ENCODE measurements at regions not wholly inside any gene's neighbourhood (a gene's known extent, or its start where the extent isn't known, plus 50 kb on each side); places are given as distances from the start of the nearest gene placed in this dataset.
"Not testable (repeated sequence)": the region's sequence is repeated elsewhere in the genome, so short reads cannot be mapped to it uniquely, and the experiment has no call there.

DNA sequence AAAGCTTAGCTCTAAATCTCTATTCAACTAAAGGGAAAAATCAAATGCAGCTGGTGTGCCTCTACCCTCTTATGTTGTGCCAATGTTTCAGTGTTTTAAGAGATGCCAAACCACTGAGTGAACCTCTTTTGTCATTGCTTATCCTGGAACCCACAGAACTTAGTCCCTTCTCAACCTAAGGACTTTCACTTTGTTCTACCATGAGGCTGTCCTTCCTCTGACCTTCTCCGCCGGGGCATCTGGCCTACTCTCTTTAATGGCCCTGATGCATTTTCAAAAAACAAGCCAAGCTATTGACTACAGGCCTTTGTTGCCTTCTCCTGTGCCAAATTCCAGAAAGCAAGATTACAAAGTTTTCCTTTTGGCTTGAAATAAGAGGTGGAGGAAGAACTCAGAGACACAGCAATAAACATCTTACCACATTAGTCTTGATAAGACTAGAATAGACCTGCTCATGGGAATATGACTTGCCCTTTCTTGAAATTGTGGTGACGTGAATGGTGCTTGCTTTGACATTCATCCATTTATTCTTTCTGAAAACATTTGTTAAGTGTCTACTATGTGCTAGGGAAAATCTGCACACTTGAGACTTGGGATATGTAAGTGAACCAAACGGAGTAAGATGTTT is 253.2 kb upstream of the SMIM30 start:
- no peak for DNase-seq

GRCh38 chr7:113370910-113371309 is 252.6 kb upstream of the SMIM30 start:
- no peak for DNase-seq

GRCh38 chr7:113368256-113368655 is 249.9 kb upstream of the SMIM30 start:
- no peak for DNase-seq

DNA sequence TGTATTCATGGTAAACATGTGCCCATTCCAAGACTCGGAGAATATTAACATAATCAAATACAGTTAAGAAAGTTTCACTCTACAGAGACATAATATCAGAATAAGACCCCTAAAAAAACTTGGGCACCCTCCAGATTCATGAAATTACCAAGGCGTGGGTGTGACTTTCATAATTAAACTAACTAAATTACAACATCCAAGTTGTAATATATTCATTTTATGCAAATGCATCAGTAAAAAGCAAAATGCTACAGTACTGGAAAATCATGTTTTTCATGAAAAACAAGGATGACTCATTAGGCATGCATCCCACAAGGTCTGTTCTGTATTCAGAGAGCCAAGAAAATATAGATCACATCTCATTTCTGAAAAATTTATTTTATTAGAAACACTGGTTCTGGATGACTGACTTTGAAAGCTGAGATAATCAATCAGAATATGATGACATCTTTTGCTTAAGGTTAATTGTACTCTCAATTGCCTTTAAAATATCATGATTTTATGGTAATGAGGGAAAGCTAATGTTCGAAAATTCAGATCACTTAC is 248.8 kb upstream of the SMIM30 start:
- no peak for DNase-seq

DNA sequence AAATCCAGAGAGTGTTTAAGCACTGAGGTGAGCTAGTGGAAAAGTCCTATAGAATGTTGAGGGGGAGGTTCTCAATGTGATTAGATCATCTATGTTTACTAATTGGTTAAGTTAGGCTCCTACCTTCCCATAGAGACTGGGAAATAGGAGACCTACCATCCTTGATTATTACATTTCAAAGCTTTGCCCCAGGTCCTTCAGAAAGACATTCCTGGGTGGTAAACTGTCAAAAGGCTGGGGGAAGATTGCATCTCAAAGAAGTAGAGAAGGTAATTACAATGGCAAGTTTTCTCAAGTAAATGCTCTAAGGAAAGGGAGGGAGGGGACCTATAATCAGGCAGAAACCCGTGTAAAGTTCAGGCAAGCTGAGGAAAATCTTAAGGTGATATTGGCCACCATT is 247.8 kb upstream of the SMIM30 start:
- no peak for DNase-seq

DNA sequence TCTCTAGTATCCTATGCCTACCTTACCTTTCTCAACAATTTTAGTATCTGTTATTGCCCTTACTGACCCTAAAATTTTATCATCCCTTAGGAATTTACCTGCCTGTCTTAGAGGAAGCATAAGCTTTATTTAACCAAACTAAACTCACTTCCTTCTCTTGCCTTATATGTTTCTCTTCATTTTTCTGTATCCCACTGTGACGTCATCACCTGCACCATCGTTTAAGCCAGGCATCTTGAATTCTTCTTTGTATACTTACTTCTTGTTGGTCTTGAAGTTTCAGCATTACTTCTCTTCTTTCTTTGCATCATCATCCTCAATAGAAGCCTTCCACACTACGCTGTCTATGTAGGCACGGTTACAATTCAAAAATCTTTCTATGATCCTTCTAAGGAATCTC is 231.0 kb upstream of the SMIM30 start:
- DNase-seq = no peak

DNA sequence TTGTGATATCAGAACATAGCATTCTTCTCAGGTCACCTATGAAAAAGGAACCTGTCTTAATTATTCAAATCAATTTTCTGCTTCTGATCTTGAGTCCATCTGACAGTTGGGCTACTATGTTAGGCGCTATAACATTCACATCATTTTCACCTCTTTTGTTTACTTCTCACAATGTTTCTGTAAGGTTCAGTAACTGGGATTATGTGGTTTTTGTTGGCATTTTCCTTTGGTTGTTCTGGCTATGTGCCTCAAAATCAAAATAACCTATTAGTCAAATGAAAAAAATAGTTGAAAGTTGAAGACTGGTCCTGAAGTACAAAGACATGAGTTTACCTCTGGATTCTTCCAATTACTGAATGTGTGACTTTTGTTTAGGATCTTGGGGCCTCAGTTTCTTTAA is 221.3 kb upstream of the SMIM30 start:
- no peak for DNase-seq

DNA sequence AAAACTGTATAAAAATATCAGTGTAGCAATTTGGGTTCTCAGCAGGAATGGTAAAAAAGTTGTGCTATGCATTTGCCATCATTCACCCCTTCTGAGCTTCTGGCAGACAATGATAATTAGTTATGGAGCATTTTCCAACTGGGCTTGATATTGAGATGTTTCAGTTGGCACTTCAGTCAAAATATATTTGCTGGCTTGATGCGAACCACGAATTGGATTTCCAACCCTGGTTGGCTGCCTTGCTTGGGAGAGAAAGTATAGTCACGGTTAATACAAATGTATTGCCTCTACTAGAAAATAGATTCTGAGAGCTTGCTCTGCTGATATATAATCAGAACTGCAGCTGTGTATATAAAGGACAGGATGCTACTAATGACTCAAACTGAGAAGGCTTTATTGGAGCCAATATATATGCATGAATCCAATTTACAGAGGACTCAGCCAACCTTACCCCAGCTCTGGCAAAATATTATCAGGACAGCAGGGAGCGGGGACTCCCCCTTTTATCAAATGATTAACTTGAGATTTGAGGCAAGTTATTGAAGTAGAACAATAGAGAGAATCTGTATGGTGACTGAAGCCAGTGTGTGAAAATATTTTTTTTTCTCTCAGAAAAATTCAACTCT is 219.8 kb upstream of the SMIM30 start:
- no peak for DNase-seq

DNA sequence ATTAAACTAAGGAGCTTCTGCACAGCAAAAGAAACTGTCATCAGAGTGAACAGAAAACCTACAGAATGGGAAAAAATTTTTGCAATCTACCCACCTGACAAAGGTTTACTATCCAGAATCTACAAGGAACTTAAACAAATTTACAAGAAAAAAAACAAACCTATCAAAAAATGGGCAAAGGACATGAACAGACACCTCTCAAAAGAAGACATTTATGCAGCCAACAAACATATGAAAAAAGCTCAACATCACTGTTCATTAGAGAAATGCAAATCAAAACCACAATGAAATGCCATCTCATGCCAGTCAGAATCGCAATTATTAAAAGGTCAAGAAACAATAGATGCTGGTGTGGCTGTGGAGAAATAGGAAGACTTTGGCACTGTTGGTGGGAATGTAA is 218.5 kb upstream of the SMIM30 start:
- not testable (repeated sequence) for DNase-seq

DNA sequence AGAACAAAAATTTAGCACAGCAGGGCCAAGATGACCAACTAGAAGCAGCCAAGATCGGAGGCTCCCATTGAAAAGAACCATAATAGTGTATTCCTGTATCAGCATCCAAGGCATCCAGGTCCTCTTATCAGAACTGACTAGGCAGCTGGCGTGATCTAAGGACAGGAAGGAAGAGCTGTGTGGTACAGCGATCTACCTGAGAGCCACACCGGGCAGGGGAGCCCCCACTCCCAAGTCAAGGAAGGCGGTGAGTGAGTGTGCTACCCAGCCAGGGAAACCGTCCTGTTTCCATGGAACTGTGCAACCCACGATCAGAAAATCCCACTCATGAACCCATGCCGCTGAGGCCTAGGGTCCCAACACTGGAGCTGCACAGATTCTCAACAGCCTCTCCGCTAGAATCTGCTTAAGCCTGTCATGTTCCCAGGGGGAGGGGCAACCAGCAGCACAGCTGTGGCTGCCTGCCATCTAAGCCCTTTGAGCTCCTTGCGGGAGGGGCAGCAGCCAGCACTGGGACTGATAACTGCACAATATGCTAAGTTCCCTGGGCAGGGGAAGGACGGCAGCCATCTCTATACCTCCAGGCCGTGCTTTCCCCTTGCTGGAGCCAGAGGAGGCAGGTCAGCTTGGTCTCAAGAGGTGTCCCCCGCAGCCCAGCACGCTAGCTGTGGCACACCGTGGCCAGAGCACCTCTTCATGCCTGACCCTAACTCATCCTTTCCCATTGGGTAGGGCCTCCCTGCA is 213.0 kb upstream of the SMIM30 start:
- no peak for DNase-seq

DNA sequence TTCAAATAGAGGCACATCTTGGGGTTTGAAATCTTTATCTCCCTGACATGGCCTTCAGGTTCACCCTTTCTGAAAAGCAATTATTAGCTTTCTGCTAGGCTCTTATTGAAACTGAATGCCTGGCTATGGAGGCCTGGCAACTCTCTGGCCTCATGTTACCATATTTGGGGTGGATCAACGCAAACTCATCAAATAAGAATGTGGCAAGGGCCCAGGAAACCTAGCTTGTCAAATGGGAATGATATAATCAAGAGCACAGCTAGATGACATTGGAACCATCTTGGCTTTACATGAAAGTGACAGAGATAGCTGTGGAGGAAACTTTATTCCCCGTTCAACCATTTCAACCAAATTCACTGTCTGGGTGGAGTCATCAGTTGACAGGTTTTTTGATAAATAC is 202.8 kb upstream of the SMIM30 start:
- DNase-seq = no peak

DNA sequence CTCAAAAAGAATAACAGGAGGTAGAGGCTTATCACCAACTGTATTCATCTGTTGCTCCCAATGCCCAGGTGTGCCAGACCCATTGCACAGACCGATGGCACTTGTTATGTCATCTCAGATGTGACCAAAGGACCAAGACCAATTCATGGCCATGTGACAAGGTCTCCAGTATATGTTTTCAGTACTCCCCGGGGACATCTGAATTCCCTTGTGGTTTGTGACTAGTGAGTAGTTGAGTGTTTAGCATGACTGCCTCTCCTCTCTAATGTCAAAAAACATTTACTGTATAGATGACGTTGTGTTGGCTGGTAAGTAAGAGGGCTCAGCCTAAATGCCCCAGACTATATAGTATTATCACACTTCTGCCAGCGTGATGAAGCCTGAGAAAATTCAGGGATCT is 202.1 kb upstream of the SMIM30 start:
- no peak for DNase-seq

GRCh38 chr7:113314594-113314993 is 196.2 kb upstream of the SMIM30 start:
- DNase-seq = no peak

- DNase-seq = no peak
Observed at GRCh38 chr7:113308399-113308798, 190.0 kb upstream of the SMIM30 start.

DNA sequence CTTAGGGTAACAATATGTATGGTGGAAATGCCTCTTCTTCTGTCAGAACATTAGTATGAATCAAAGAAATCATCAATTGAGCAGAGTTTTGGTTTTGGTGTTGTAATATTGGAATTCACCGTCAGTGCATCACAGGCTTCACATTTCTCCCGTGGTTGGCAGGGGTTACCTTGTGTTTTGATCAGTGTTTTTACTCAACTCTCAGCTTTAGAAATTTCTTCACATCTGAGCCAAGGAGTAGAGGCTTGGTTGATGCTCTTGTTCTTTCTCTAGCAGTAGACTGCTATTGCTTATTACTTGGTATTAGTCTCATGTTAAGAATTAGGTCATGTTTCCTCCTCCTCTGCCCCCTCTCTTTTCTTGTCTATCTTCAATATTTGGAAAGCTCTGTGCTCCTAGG is 188.8 kb upstream of the SMIM30 start:
- DNase-seq = peak; percentile 23

DNA sequence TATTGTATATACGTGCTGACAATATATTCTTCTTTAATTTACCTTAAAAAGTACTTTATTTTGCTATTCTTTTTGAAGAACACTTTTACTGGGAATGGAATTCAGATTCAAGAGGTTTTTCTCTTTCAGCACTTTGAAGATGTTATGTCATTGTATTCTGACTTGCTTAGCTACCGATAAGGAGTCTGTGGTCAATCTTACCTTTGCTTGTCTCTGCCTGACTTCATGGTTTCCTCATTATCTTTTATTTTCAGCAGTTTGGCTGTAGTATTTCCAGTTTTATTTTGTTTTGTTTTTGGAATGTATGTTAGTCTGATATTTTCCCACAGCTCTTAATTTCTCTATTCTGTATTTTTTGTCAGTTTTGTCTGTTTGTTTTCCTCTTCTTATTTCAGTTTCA is 187.9 kb upstream of the SMIM30 start:
- no peak for DNase-seq

DNA sequence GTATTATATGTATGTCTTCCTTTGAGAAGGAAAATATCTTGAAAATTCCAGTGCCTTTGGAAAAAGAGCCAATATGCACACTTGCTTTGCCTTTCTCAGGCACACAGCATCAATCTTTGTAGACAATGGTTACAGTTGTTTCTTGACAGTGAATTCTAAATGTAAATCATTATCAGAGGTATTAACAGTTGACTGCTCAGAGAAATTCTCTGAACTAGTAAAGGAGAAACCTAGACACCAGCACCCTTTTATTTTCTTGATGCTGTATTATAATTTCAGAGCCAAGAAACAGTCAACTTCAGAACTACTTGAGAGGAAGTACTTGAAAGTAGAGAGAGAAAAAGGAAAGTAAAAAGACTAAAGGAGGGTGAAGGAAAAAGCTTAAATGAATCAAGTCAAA is 185.8 kb upstream of the SMIM30 start:
- no peak for DNase-seq

DNA sequence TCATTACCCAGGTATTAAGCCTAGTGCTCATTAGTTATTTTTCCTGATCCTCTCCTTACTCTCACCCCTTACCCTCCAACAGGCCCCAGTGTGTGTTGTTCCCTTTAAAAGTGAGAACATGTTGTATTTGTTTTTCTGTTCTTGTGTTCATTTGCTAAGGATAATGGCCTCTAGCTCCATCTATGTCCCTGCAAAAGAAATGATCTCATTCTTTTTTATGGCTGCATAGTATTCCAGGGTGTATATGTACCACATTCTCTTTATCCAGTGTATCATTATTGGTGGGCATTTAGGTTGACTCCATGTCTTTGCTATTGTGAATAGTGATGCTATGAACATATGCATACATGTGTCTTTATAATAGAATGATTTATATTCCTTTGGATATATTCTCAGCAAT is 185.0 kb upstream of the SMIM30 start:
- not testable (repeated sequence) for DNase-seq

DNA sequence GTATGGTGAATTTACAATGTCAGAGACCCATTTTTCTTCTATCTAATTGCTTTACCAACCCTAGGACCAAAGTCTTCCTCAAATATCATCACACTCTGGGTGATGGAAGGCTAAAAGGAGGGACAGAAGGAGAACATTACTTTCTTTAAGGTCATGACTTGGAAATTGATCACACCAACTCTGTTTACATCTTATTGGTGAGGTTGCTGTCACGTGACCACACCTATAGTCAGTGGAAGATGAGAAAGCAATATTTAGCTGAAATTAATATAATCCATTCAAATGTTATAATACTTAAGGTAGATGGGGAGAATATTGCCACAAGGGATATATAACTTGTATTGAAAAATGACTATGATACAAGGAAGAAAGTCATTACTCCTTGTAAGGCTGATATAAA is 183.6 kb upstream of the SMIM30 start:
- DNase-seq = no peak

GRCh38 chr7:113301141-113301540 is 182.8 kb upstream of the SMIM30 start:
- DNase-seq = no peak

- DNase-seq = no peak
Observed at GRCh38 chr7:113299748-113300147, 181.4 kb upstream of the SMIM30 start.

DNA sequence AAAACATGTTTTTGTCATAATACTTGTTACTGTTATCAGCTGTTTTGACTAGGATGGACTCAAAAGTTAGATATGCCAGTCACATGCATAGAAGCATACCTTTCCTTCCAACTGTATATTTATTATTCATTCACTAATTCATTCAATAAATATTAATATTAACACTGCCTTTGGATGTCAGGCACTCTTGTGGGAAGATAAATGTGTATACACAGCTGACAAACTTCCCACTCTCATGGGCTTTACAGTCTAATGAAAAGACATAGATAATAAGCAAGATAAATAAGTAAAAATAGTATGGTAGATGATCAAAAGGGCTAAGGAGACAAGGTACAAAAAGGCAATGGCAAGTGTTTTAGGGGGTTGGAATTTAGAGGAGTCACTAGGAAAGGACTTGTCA is 180.1 kb upstream of the SMIM30 start:
- DNase-seq = no peak

DNA sequence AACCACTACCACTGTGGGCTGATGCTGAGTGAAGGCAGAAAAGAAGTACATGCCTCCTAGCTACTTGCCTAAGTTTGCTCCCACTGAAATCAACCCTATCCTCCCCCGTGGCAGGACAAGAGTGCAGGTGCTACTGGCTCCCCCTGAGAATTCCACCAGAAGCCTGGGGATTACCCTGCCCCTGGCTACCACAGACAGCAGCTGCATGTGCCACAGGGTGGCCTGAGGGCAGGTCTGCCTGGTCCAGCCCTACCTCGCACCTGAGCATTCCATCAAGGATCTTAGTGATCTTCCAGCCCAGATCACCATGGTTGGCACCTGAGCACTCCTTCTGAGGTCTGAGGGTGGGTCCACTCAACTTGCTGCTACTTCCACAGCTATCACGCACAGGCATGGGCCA is 176.4 kb upstream of the SMIM30 start:
- no peak for DNase-seq

DNA sequence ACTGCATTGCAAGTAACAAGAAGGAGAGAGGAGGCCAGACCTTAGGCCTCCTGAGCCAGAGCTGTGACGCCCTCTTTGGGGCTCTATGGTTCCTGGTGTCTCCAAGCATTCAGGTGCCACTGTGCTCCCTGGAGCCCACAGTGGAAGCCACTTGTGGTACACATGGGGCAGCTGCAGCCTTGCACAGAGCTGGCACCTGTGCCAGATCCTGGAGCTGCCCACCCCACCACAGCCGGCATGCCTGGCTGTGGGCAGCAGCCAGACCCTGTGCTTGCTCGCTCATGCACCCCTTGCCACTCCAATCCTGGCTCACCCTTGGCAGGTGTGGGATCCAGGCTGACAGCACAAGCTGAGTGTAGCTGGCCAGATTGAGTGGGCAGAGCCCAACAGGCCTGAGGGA is 173.8 kb upstream of the SMIM30 start:
- DNase-seq = no peak

Data from activated CD4-positive, alpha-beta T cell treated with anti-CD3 and anti-CD28 coated beads, Interleukin-10, Interleukin-2, amounts not matched to agents 100 ng/mL and 50 ng/mL, durations not matched to agents 16 hours and 8 hours (primary cell).